ENCODE measurements at regions not wholly inside any gene's neighbourhood (a gene's known extent, or its start where the extent isn't known, plus 50 kb on each side); places are given as distances from the start of the nearest gene placed in this dataset.
"Not testable (repeated sequence)": the region's sequence is repeated elsewhere in the genome, so short reads cannot be mapped to it uniquely, and the experiment has no call there.

GRCh38 chr11:26931248-26931631, 62.7 kb upstream of the FIBIN start:
- DNase-seq, result no peak
- no peak overlapping the region for H3K4me3 ChIP-seq
- no peaks in the 10 kb centered on the region for H3K27me3 ChIP-seq
- 70% methylated on average over 1 of the region's 1 CpG for WGBS, 2 donors
- H3K4me1 ChIP-seq, result peaks cover 0 to 36% (median 34%) of the 10 kb centered on the region in 4 donors
- TF ChIP-seq CTCF (IDR thresholded peaks at IDR 0.05), result no peak
- TF ChIP-seq POLR2AphosphoS5 (IDR thresholded peaks at IDR 0.05), result no peak
- TF ChIP-seq EP300 (IDR thresholded peaks at IDR 0.05), result no peak
- TF ChIP-seq POLR2A (IDR thresholded peaks at IDR 0.05), result no peak
- intact Hi-C loops (cut with DNase I), result loop anchor here (5.0 kb wide), 1 partner anchor 81 kb away; no protein-coding TSS in a partner anchor
- no peaks in the 10 kb centered on the region for H3K9me3 ChIP-seq
- H3K36me3 ChIP-seq, result no peaks in the 10 kb centered on the region
- peak overlapping the region in 3 of 4 donors; percentile 60 to 82 (median 76) for H3K27ac ChIP-seq

GRCh38 chr11:26931881-26932280, 62.0 kb upstream of the FIBIN start:
- H3K27me3 ChIP-seq, result no peaks in the 10 kb centered on the region
- intact Hi-C loops (cut with DNase I), result loop anchor here (5.0 kb wide), 1 partner anchor 80 kb away; no protein-coding TSS in a partner anchor
- H3K36me3 ChIP-seq, result no peaks in the 10 kb centered on the region
- DNase-seq, result no peak
- peaks cover 0 to 36% (median 34%) of the 10 kb centered on the region in 4 donors for H3K4me1 ChIP-seq
- H3K27ac ChIP-seq, result peak overlapping the region in 1 of 4 donors; percentile 82
- H3K9me3 ChIP-seq, result no peaks in the 10 kb centered on the region
- TF ChIP-seq POLR2A (IDR thresholded peaks at IDR 0.05) (no peak), POLR2AphosphoS5 (IDR thresholded peaks at IDR 0.05) (no peak), EP300 (IDR thresholded peaks at IDR 0.05) (no peak), CTCF (IDR thresholded peaks at IDR 0.05) (no peak)
- H3K4me3 ChIP-seq, result no peak overlapping the region

- intact Hi-C loops (cut with DNase I), result no loop called here
- peaks cover 0 to 9% (median 2%) of the 10 kb centered on the region in 4 donors for H3K4me1 ChIP-seq
- TF ChIP-seq CTCF (IDR thresholded peaks at IDR 0.05) (no peak), EP300 (IDR thresholded peaks at IDR 0.05) (no peak)
- H3K27me3 ChIP-seq, result no peaks in the 10 kb centered on the region
- DNase-seq, result no peak
- 48 to 69% methylated on average over 3 of the region's 3 CpGs for WGBS, 2 donors
- H3K4me3 ChIP-seq, result no peak overlapping the region
- no peaks in the 10 kb centered on the region for H3K36me3 ChIP-seq
- H3K27ac ChIP-seq, result no peak overlapping the region
- H3K9me3 ChIP-seq, result no peaks in the 10 kb centered on the region
These were observed 57.8 kb upstream of the FIBIN start for GRCh38 chr11:26936109-26936508.

- intact Hi-C loops (cut with DNase I), result no loop called here
- H3K4me1 ChIP-seq, result peaks cover 0 to 7% (median 0%) of the 10 kb centered on the region in 4 donors
- H3K9me3 ChIP-seq, result no peaks in the 10 kb centered on the region
- H3K4me3 ChIP-seq, result no peak overlapping the region
- no peaks in the 10 kb centered on the region for H3K36me3 ChIP-seq
- no peak overlapping the region for H3K27ac ChIP-seq
- DNase-seq, result no peak
- no peak for TF ChIP-seq CTCF (IDR thresholded peaks at IDR 0.05)
- TF ChIP-seq POLR2A (IDR thresholded peaks at IDR 0.05), result no peak
- TF ChIP-seq POLR2AphosphoS5 (IDR thresholded peaks at IDR 0.05), result no peak
- TF ChIP-seq EP300 (IDR thresholded peaks at IDR 0.05), result no peak
- H3K27me3 ChIP-seq, result no peaks in the 10 kb centered on the region
These were observed 56.5 kb upstream of the FIBIN start for GRCh38 chr11:26937386-26937785.

- H3K4me3 ChIP-seq; H3K27ac ChIP-seq; H3K27me3 ChIP-seq; DNase-seq; H3K36me3 ChIP-seq; H3K9me3 ChIP-seq; intact Hi-C loops (cut with DNase I): not testable (repeated sequence)
- 76 to 86% methylated on average over 2 of the region's 2 CpGs for WGBS, 2 donors
- peaks cover 0 to 18% (median 9%) of the 10 kb centered on the region in 4 donors for H3K4me1 ChIP-seq
These were observed 53.4 kb upstream of the FIBIN start for GRCh38 chr11:26940501-26940900.
